Smooth muscle cell of the brain vasculature (primary cell): ENCODE measurements at regions not wholly inside any gene's neighbourhood (a gene's known extent, or its start where the extent isn't known, plus 50 kb on each side); places are given as distances from the start of the nearest gene placed in this dataset.
A peak's percentile ranks its signal among the peaks of the same experiment; 100 is the strongest.

ENCODE experiments used
- DNase-seq: peaks from one replicate; pipeline ENCODE4 v3.0.0-alpha.2; 2012; ENCODE audit warnings: low read depth, low spot score

DNA sequence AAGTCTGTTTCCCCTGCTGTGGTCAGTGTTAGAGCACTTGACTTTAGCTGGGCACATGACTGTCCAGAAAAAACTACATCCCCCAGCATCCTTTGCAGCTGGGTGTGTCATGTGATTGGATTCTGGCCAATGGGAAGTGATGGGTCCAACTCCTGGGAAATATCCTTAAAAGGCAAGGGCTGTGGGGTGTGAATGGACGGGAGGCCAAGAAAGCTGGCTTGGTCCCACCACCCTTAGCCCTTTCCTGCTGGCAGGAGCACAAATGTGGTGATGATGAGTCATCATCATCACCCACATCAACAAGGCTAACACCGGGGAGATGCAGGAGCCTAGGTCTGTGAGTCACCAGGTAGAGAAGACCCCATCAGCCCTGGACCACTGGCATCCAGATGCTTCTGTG is 341.7 kb downstream of the C16orf95 start:
- DNase-seq: peak; percentile 79

DNA sequence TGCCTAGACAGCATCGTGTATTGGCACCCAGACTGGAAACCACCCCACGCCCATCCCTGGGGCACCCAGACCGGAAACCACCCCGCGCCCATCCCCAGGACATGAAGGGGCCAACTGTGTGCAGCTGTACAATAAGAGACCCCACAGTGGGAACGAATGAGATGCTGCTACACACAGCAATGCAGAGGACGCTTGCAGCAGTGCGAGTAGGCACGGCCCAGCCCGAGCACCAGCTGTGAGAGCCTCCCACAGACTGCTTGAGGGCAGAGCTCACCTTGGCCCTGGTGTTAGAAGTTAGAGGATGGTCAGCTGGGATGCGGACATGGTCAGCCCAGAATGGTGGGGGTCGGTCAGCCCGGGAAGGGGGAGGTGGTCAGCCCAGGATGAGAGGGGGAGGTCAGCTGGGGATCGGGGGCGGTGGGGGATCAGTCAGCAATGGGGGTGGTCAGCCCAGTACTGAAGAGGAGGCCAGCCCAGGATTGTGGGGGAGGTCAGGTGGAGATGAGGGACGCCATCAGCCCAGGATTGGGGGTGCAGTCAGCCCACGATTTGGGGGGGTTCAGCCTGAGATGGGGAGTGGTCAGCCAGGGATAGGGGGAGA is 340.0 kb downstream of the C16orf95 start:
- DNase-seq: no peak

GRCh38 chr16:86978445-86979030 is 338.7 kb downstream of the C16orf95 start:
- no peak for DNase-seq

- DNase-seq: no peak
These were observed 338.1 kb downstream of the C16orf95 start for GRCh38 chr16:86979061-86979460.

DNA sequence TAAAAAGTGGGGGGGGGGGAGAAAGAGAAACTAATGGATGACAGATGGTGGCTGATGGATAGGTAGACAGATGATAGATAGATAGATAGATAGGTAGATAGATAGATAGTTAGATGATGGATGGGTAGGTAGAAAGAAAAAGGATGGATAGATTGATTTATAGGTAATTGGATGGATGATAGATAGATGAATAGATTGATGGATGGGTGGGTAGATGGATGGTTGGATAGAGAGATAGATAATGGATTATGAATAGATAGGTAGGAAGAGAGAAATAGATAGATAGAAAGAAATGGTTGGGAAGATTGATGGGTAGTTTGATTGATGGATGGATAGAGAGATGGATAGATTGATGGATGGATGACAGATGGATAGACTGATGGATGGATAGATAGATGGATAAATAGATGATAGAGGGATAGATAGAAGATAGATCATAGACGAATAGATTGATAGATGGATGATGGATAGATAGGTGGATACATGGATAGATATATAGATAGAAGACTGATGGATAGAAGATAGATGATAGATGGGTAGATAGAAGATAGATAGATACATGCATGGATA is 337.1 kb downstream of the C16orf95 start:
- DNase-seq: no peak

- no peak for DNase-seq
These were observed 336.5 kb downstream of the C16orf95 start for GRCh38 chr16:86980644-86981043.

- no peak for DNase-seq
These were observed 334.9 kb downstream of the C16orf95 start for GRCh38 chr16:86982347-86982596.

GRCh38 chr16:86982912-86983311 is 334.3 kb downstream of the C16orf95 start:
- no peak for DNase-seq

DNA sequence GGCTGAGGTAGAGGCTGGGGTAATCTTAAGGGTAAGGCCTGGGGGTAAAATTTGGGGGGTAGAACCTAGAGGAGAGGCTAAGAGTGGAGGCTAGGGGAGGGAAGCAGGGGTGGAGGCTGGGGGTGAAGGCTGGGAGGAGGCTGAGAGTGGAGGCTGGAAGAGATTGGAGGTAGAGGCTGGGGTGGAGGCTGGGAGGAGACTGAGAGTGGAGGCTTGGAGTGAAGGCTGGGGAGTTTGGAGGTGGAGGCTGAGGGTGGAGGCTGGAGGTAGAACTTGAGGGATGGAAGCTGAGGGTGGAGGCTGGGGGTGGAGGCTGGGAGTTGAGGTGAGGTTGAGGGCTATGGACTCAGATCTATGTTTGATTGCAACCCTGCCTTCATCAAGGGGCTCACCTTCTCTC is 333.6 kb downstream of the C16orf95 start:
- no peak for DNase-seq

- no peak for DNase-seq
These were observed 332.8 kb downstream of the C16orf95 start for GRCh38 chr16:86984343-86984742.

- no peak for DNase-seq
These were observed 332.1 kb downstream of the C16orf95 start for GRCh38 chr16:86984991-86985647.

GRCh38 chr16:86985648-86986015 is 331.6 kb downstream of the C16orf95 start:
- no peak for DNase-seq

DNA sequence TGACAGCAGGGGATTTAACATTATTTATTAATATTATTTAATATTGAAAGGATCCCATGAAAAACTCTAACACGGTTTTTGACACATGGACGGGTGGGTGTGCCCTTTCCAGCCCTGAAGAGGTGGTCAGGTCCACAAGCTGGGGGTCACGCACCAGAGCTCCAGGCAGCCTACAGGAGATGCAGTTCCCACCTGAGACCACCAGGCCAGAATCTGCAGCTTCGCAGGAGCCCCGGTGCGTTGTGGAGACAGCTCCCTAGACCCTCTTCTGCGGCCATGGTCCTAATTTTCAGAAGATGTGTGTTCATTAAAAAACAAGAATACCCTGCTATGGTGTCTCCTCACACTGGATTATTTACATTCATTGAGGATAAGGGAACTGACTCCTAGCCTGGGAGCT is 331.1 kb downstream of the C16orf95 start:
- DNase-seq: no peak

DNA sequence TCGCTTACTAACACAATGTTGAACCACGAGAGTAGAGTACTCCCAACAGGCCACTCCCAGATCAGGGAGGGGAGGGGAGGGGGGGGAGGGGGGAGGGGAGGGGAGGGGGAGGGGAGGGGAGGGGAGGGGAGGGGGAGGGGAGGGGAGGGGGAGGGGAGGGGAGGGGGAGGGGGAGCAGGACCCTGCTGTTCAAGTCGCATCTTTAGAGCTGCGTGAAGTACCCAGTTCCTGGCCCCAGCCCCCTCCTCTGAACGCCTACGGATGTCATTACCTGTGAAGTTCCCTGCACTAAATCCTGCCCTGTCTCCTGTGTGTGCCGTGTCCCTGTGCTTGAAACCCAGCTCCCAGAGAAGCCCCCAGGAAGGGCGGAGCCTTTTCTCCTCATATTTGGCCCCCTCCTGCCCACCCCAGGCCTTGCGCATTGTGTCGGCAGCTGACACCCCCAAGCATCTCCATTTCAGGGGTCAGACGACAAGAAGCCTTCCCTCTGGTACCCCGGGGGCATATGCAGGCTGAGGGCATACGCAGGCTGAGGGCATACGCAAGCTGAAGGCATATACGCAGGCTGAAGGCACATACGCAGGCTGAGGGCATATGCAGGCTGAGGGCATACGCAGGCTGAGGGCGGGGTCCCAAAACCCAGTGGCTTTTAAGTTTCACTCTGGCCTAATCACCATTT is 330.2 kb downstream of the C16orf95 start:
- no peak for DNase-seq

GRCh38 chr16:86987746-86988670 is 329.2 kb downstream of the C16orf95 start:
- DNase-seq: no peak

DNA sequence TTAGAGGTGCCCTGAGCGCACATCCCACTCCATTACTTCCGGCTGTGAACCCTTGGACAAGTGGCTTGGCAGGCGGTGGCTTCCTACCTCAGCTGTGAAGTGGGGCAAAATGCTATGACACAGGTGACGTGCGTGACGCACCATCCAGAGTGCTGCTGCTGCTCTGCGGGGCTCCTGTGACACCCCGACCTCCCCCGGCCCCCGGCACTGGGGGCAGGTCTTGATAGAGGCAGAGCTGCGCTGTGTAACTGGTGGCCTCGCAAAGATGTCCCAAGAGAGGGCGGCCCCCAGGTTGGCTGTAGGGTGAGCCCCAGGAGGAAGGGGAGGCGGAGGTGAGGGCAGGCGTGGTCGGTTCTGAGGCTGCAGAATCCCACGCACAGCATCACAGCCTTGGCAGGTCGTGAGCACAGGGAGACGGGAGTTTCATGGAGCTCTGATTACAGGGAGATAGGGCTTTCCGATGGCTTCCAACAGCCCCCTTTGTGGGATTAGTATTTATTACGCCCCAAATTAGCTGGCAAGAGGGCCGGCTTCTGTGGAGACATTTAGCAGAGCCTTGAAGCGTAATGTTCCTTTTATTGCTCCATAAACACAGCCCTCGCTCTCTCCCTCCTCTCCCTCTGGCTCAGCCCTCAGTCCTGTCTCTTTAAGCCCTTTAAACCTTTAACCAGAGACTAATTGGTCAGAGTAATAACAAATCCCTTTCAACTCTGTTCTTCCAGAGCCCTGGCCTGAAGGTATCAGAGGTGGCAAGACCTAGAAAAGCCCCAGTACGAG is 328.1 kb downstream of the C16orf95 start:
- DNase-seq: no peak

DNA sequence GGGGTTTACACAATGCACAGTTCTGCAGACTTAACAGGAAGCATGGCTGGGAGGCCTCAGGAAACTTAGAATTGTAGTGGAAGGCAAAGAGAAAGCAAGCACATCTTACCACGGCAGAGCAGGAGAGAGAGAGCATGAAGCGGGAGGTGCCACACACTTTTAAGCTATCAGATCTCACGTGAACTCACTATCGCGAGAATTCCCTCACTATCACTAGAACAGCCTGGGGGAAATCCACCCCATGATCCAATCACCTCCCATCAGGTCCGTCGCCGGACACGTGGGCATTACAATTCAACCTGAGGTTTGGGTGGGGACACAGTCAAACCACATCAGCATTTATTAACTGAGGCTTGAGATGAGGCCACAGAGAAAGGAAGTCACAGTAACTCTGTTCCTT is 326.7 kb downstream of the C16orf95 start:
- DNase-seq: no peak

GRCh38 chr16:86991679-86992078 is 325.5 kb downstream of the C16orf95 start:
- no peak for DNase-seq

- DNase-seq: no peak
These were observed 324.6 kb downstream of the C16orf95 start for GRCh38 chr16:86992587-86992986.

GRCh38 chr16:86993426-86994110 is 323.6 kb downstream of the C16orf95 start:
- DNase-seq: no peak
